ENCODE measurements at regions not wholly inside any gene's neighbourhood (a gene's known extent, or its start where the extent isn't known, plus 50 kb on each side); places are given as distances from the start of the nearest gene placed in this dataset.

DNA sequence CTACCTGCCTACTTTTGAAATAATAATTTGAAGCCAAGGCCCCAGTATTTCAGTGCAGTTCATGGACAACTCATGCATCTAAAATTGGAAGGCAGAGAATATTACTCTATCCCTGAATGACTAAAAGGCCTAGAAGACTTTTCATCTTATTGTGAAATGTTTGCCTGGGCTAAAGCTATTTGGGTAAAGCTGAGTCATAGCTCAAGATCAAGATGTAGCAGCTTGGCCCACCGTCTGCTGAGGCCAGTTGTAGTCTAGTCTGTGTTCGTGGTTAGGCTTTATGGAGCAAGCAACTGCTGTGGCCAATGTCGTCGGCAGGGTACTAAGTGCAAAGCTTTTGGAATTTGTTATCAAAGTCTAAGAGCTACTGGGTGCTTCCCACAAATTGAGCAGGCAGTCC, 929.1 kb downstream of the RAB28 start:
- Mint-ChIP-seq H3K27ac (no peak overlapping the region), H3K36me3 (peaks cover 5% of the 10 kb centered on the region), H3K27me3 (no peaks in the 10 kb centered on the region), H3K9me3 (peaks cover 11% of the 10 kb centered on the region), H3K4me3 (no peak overlapping the region), H3K4me1 (ENCODE audit: low read depth in 2 of 2) (no peaks in the 10 kb centered on the region)
- ATAC-seq = no peak
- no peak for DNase-seq (ENCODE audit: low spot score)

DNA sequence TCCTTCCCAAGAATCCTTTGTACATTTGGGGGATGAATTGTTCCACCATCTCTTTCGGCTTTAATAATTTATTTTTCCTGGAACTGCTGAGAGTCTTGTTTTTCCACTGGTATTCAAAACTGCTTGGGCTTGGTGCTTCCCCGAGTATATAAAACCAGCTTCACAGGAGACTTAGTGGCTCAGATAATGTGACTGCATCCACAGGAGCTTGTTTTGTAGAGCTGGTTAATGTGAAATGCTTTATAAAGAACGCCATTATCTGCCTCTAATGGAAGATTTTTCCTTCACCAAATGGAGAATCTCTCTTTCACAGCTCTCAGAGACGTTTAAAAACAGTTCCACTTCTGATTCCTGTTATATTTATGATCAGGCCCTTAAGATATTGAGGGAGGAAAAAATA, 935.5 kb downstream of the RAB28 start:
- Mint-ChIP-seq H3K27me3 (no peaks in the 10 kb centered on the region), H3K9me3 (peaks cover 9% of the 10 kb centered on the region), H3K4me1 (ENCODE audit: low read depth in 2 of 2) (no peaks in the 10 kb centered on the region), H3K27ac (no peak overlapping the region), H3K4me3 (no peak overlapping the region), H3K36me3 (peaks cover 5% of the 10 kb centered on the region)
- ATAC-seq (no peak), DNase-seq (ENCODE audit: low spot score) (no peak)

DNA sequence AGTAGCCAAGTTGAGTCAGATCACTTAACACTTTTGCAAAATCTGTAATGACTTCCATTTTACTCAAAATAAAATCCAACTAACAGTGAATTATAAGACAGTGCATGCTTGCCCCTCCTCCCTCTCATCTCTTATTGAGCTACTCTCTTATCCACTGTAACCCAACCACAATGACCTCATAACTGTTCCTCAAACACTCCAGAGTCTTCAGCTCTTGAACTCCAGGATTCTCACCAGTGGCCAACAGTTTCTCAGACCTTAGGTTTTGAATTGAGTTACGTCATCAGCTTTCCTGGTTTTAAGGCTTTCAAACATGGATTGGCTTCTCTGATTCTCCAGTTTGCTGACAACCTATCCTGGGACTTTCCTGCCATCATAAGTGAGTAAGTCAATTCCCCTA, 938.3 kb downstream of the RAB28 start:
- no peak overlapping the region for H3K4me3 Mint-ChIP-seq
- no peak overlapping the region for H3K27ac Mint-ChIP-seq
- ATAC-seq (no peak), DNase-seq (ENCODE audit: low spot score) (no peak)
- peaks cover 4% of the 10 kb centered on the region for H3K9me3 Mint-ChIP-seq
- no peaks in the 10 kb centered on the region for H3K4me1 Mint-ChIP-seq (ENCODE audit: low read depth in 2 of 2)
- H3K36me3 Mint-ChIP-seq = no peaks in the 10 kb centered on the region
- no peaks in the 10 kb centered on the region for H3K27me3 Mint-ChIP-seq

DNA sequence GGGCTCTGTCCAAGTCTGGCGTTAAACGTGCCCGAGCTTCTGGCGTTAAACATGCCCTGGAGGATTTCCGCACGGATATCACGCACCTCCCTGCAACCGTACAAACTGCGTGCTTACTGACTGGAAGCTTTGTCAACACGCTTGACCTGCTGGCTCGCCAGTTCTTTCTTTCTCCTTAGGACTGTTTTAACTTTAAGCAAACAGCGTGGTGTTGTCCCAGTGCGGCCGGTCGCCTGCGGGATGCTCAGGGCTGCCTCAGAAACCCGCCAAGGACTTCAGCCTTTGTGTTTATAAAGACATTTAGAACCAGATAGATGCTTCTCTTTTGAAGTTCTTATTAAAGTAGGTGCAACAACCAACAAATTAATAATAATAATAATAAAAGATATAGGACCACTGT, 946.0 kb downstream of the RAB28 start:
- Mint-ChIP-seq H3K4me3 (no peak overlapping the region), H3K4me1 (ENCODE audit: low read depth in 2 of 2) (no peaks in the 10 kb centered on the region), H3K9me3 (peaks cover 3% of the 10 kb centered on the region), H3K27ac (no peak overlapping the region), H3K36me3 (no peaks in the 10 kb centered on the region), H3K27me3 (no peaks in the 10 kb centered on the region)
- no peak for ATAC-seq
- no peak for DNase-seq (ENCODE audit: low spot score)

DNA sequence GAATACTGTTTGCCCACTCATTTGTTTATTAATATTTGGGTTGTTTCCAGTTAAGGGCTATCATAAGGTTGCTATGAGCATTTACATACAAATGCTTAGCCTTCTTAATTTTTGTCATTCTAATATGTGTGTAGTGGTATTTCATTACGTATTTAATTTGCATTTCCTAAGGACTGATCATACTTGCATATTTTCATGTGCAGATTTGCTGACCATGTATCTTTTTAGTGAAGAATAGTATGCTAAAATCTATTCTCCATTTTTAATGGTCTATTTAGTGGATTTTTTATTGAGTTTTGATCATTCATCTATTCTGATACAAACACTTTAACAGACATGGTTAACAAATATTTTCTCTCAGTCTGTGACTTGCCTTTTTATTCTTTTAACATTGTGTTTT, 949.5 kb downstream of the RAB28 start:
- Mint-ChIP-seq H3K27ac (no peak overlapping the region), H3K36me3 (no peaks in the 10 kb centered on the region)
- ATAC-seq = no peak

DNA sequence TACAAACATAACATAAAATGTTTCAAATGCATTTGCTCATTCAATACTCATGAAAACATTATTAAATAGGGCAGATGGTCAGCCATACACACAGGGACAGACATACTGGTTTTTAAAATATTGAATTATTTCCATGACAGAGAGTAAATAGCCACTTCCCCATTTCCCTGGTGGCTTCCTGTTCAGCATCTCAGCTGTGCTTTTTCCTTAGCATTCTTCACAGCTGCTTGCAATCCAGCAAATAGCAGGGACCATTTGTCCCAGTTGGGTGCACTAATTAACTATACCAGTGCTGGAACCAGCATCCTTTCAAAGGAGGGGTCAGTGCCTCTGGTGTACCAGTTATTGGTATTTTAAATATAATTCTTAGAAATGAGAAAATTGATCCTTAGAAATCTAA, 964.7 kb downstream of the RAB28 start:
- no peak for ATAC-seq
- Mint-ChIP-seq H3K27me3 (no peaks in the 10 kb centered on the region), H3K36me3 (no peaks in the 10 kb centered on the region), H3K9me3 (peaks cover 10% of the 10 kb centered on the region), H3K27ac (no peak overlapping the region), H3K4me3 (no peak overlapping the region), H3K4me1 (ENCODE audit: low read depth in 2 of 2) (no peaks in the 10 kb centered on the region)
- no peak for DNase-seq (ENCODE audit: low spot score)

More for the DNA sequence above, 949.5 kb downstream of the RAB28 start:
- no peaks in the 10 kb centered on the region for H3K27me3 Mint-ChIP-seq
- no peak for DNase-seq (ENCODE audit: low spot score)
- H3K4me1 Mint-ChIP-seq (ENCODE audit: low read depth in 2 of 2) = no peaks in the 10 kb centered on the region
- no peak overlapping the region for H3K4me3 Mint-ChIP-seq
- H3K9me3 Mint-ChIP-seq = peaks cover 6% of the 10 kb centered on the region

DNA sequence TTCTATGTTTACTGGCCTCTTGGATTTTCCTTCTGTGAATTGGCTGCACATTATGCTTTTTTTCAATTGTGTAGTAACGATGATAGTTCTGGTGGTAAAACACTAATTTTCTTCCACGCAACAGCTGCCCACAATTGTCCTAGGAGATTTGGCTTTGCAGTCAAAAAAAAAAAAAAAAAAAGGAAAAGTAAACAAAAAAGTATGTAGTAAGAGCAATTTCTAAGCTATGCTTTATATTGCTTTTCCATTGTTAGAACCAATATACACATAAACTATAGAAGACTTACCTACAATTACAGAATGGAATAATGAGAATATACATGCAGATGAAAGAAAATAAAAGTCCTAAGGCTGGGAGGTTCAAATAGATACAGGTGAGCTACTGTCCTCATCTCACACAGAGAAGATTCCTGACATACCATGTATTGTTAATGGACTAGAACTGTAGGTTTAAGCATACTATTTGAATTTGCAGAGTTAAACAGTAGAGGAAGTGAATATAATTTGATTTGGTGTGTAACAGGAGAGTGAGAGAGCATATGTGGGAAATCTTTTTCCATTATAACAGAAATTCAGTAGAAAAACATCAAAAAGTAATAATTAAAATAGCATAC, 976.2 kb downstream of the RAB28 start:
- H3K27ac Mint-ChIP-seq = no peak overlapping the region
- no peaks in the 10 kb centered on the region for H3K4me1 Mint-ChIP-seq (ENCODE audit: low read depth in 2 of 2)
- DNase-seq (ENCODE audit: low spot score) (no peak), ATAC-seq (no peak)
- H3K4me3 Mint-ChIP-seq = no peak overlapping the region
- no peaks in the 10 kb centered on the region for H3K36me3 Mint-ChIP-seq
- H3K27me3 Mint-ChIP-seq = no peaks in the 10 kb centered on the region
- peaks cover 16% of the 10 kb centered on the region for H3K9me3 Mint-ChIP-seq

DNA sequence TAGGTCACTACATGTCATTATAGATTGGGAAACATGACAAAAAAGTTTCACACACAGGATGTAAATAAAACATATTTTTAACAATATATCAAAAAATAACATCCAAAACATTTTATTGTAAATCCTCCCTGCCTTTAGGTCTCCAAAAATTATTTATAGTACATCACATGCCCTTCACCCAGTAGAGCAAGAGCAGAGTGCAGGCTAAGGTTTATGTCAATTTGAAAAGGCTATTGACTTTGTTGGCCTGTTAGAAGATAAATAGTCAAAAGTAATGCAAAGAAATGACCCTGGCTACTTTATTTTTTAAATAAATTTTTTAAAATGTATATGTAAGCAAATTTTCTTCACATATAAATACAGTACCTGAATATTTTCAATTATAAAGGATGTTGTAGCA, 983.7 kb downstream of the RAB28 start:
- Mint-ChIP-seq H3K27me3 (no peaks in the 10 kb centered on the region), H3K36me3 (no peaks in the 10 kb centered on the region), H3K4me3 (no peak overlapping the region), H3K27ac (no peak overlapping the region), H3K9me3 (peaks cover 19% of the 10 kb centered on the region), H3K4me1 (ENCODE audit: low read depth in 2 of 2) (no peaks in the 10 kb centered on the region)
- no peak for ATAC-seq
- DNase-seq (ENCODE audit: low spot score) = no peak

DNA sequence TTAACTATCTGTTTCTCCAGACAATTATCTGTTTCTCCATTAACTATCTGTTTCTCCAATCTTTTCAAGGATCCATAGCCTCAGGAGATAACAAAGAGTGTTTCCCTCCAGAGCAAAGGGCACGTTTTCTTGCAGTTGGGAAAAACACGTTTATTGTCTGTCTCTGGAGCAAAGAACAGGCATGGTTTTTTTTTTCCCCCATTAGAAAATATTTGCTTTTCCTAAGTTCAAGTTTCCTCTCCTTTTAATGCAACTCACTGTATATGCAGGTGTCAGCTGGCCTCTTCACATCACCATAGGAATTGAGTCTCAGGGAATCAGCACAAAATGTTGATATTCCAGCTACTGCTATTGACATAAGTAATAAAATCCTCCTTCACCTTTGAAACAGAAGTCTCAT, 984.4 kb downstream of the RAB28 start:
- no peaks in the 10 kb centered on the region for H3K27me3 Mint-ChIP-seq
- H3K9me3 Mint-ChIP-seq = peaks cover 23% of the 10 kb centered on the region
- H3K4me1 Mint-ChIP-seq (ENCODE audit: low read depth in 2 of 2) = no peaks in the 10 kb centered on the region
- no peak overlapping the region for H3K4me3 Mint-ChIP-seq
- DNase-seq (ENCODE audit: low spot score) (no peak), ATAC-seq (no peak)
- no peaks in the 10 kb centered on the region for H3K36me3 Mint-ChIP-seq
- H3K27ac Mint-ChIP-seq = no peak overlapping the region

DNA sequence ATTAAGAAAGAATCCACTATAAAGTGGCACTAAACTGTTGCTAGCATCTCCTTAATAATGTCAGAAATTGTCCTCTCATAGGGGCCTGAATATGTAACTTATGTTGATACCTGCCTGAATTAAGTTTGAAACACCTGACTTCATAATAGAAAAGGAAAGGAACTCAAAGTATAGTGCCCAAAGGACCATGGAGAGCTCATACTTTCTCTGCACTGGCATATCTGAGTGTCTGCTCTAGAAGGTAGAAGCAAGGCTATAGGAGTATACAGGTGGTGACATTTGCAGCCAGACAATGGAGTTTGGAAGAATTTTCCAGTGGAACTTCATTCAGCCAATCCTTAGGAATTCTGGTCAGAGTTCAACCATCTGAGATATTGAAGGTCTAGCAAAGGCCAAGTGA, 988.9 kb downstream of the RAB28 start:
- H3K4me3 Mint-ChIP-seq = no peak overlapping the region
- H3K27ac Mint-ChIP-seq = no peak overlapping the region
- DNase-seq (ENCODE audit: low spot score) (no peak), ATAC-seq (no peak)
- H3K9me3 Mint-ChIP-seq = peaks cover 26% of the 10 kb centered on the region
- no peaks in the 10 kb centered on the region for H3K27me3 Mint-ChIP-seq
- no peaks in the 10 kb centered on the region for H3K4me1 Mint-ChIP-seq (ENCODE audit: low read depth in 2 of 2)
- H3K36me3 Mint-ChIP-seq = peaks cover 3% of the 10 kb centered on the region

DNA sequence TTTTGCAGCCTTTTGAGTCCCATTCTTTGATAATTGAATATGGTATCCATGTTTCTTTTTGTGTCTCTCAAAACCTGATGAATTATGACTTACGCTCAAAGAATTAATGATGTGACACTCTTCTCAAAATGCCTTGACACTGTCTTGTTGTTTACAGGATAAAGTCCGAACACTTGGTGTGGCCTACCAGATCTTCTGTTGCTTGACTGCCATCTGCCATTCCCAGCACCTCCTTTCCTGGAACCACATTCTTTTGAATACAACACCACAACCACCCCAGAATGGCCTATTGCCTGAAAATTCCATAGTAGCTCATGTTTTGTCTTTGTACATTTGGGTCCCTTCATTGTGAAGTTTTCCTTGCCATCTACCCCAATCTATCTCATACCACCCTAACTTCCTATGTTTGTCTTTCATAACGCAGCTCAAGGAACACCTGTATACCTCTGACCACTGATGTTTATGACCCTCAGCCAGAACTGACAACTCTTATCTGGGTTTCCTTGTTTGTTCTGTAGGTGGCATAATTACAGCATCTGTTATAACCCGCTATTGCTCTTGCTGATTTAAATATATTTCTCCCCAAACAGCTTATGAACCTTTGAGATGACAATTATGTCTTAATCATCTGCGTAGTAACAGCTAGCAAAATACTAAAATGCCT, 991.3 kb downstream of the RAB28 start:
- Mint-ChIP-seq H3K27ac (no peak overlapping the region), H3K27me3 (no peaks in the 10 kb centered on the region), H3K36me3 (peaks cover 9% of the 10 kb centered on the region), H3K4me1 (ENCODE audit: low read depth in 2 of 2) (no peaks in the 10 kb centered on the region), H3K4me3 (no peak overlapping the region), H3K9me3 (peaks cover 27% of the 10 kb centered on the region)
- DNase-seq (ENCODE audit: low spot score) (no peak), ATAC-seq (no peak)

DNA sequence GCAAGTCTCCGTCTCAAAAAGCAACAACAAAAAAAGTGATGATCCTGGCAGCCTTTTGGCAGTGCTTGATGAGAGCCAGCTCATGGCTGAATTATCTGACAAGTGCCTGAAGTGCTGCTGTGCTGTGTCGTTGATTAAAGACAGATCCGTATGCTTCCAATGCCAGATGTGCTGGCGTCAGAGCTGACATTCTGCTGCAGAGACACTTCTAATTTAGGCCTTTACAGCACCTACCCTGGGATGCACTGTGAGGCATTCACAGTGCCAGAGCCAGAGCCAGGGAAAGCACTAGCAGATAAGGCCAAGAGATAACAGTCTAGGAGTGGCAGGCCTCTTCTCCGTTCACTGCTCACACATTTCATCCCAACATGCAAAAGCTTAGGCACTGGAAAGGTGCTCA, 995.5 kb downstream of the RAB28 start:
- Mint-ChIP-seq H3K27me3 (no peaks in the 10 kb centered on the region), H3K27ac (no peak overlapping the region), H3K36me3 (peaks cover 9% of the 10 kb centered on the region), H3K9me3 (peaks cover 19% of the 10 kb centered on the region), H3K4me3 (no peak overlapping the region), H3K4me1 (ENCODE audit: low read depth in 2 of 2) (no peaks in the 10 kb centered on the region)
- no peak for DNase-seq (ENCODE audit: low spot score)
- ATAC-seq = no peak

DNA sequence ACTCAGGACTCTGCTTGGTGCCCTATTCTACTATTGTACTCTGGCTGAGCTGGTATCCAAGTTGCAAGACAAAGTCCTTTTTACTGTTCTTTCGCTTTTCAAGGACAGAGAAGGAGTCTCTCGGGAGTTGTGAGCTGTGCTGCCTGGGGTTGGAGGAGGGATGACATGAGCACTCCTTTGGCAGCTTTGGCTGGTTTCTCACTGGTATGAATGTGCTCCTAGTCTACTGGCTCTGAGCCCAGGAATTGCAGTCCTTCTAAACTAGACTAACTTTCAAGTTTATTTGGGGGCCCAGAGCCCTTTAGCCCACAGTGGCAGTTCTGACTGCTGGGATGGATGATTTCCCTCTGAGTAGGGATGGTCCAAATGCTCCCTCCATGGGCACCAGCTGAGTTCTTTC, 997.1 kb downstream of the RAB28 start:
- ATAC-seq = no peak
- Mint-ChIP-seq H3K4me1 (ENCODE audit: low read depth in 2 of 2) (no peaks in the 10 kb centered on the region), H3K9me3 (peaks cover 18% of the 10 kb centered on the region), H3K36me3 (peaks cover 9% of the 10 kb centered on the region), H3K27me3 (no peaks in the 10 kb centered on the region), H3K4me3 (no peak overlapping the region), H3K27ac (no peak overlapping the region)
- no peak for DNase-seq (ENCODE audit: low spot score)

DNA sequence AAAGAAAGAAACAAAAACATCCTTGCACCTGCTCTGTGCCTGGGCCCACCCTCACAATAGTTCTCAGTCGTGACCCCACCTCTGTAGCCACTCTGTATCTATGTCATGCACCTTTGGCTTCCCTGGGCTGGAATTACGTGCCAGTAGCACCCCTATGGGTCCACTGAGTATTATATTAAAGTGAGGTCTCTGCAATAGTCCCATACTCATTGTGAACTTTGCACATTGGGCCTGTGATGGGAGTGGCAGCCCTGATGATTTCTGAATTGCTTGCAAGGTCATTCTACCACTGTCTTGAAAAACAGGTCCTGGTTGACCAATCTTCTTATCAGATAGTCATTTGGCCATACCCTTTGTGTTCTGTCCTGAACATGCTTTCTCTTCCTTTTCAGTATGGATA, 1012.1 kb downstream of the RAB28 start:
- ATAC-seq (no peak), DNase-seq (ENCODE audit: low spot score) (no peak)
- Mint-ChIP-seq H3K4me1 (ENCODE audit: low read depth in 2 of 2) (no peaks in the 10 kb centered on the region), H3K36me3 (peaks cover 6% of the 10 kb centered on the region), H3K4me3 (no peak overlapping the region), H3K27me3 (no peaks in the 10 kb centered on the region), H3K27ac (no peak overlapping the region), H3K9me3 (peaks cover 12% of the 10 kb centered on the region)

DNA sequence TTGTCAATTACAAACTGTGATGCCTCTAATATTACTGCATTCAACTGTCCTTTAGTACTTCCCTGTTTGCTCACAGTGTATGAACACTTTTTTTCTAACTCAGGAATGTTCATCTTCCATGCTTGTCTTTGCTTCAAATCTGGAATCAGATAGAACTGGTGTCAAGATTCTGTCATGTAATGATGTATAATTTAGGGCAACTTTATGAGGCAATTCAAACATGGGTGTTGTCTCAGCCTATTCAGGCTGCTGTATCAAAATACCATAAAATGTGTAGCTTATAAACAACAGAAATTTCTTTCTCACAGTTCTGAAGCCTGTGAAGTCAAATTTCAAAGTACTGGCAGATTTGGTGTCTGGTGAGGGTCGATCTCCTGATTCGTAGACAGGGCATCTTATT, 1012.9 kb downstream of the RAB28 start:
- DNase-seq (ENCODE audit: low spot score) (no peak), ATAC-seq (no peak)
- Mint-ChIP-seq H3K4me1 (ENCODE audit: low read depth in 2 of 2) (no peaks in the 10 kb centered on the region), H3K36me3 (peaks cover 6% of the 10 kb centered on the region), H3K9me3 (peaks cover 12% of the 10 kb centered on the region), H3K27me3 (no peaks in the 10 kb centered on the region), H3K4me3 (no peak overlapping the region), H3K27ac (no peak overlapping the region)
